GM04504 (cell line): ENCODE measurements at regions not wholly inside any gene's neighbourhood (a gene's known extent, or its start where the extent isn't known, plus 50 kb on each side); places are given as distances from the start of the nearest gene placed in this dataset.
"Not testable (repeated sequence)": the region's sequence is repeated elsewhere in the genome, so short reads cannot be mapped to it uniquely, and the experiment has no call there.

Experiments used
- DNase-seq: peaks from one replicate; pipeline ENCODE4 v3.0.0-alpha.2; 2012; ENCODE audit warnings: low read depth

- DNase-seq: no peak
Measured at GRCh38 chr6:78666764-78667163, 200.6 kb upstream of the IRAK1BP1 start.

- no peak for DNase-seq
Measured at GRCh38 chr6:78670156-78670555, 197.2 kb upstream of the IRAK1BP1 start.

GRCh38 chr6:78670802-78671201 is 196.5 kb upstream of the IRAK1BP1 start:
- DNase-seq: no peak

- not testable (repeated sequence) for DNase-seq
Measured at GRCh38 chr6:78676069-78677007, 191.0 kb upstream of the IRAK1BP1 start.

GRCh38 chr6:78688668-78689067 is 178.7 kb upstream of the IRAK1BP1 start:
- no peak for DNase-seq

GRCh38 chr6:78693835-78694234 is 173.5 kb upstream of the IRAK1BP1 start:
- no peak for DNase-seq

GRCh38 chr6:78694628-78695027 is 172.7 kb upstream of the IRAK1BP1 start:
- DNase-seq: not testable (repeated sequence)

GRCh38 chr6:78700991-78701390 is 166.4 kb upstream of the IRAK1BP1 start:
- no peak for DNase-seq

GRCh38 chr6:78701407-78701806 is 165.9 kb upstream of the IRAK1BP1 start:
- DNase-seq: peak; percentile 3

- DNase-seq: no peak
Measured at GRCh38 chr6:78709021-78709420, 158.3 kb upstream of the IRAK1BP1 start.

- no peak for DNase-seq
Measured at GRCh38 chr6:78713564-78713963, 153.8 kb upstream of the IRAK1BP1 start.

- no peak for DNase-seq
Measured at GRCh38 chr6:78744144-78744543, 123.2 kb upstream of the IRAK1BP1 start.

- no peak for DNase-seq
Measured at GRCh38 chr6:78746457-78746856, 120.9 kb upstream of the IRAK1BP1 start.

GRCh38 chr6:78749326-78749725 is 118.0 kb upstream of the IRAK1BP1 start:
- no peak for DNase-seq

- not testable (repeated sequence) for DNase-seq
Measured at GRCh38 chr6:78758297-78758798, 109.0 kb upstream of the IRAK1BP1 start.

GRCh38 chr6:78768271-78768670 is 99.1 kb upstream of the IRAK1BP1 start:
- no peak for DNase-seq

- DNase-seq: no peak
Measured at GRCh38 chr6:78770765-78771164, 96.6 kb upstream of the IRAK1BP1 start.

- DNase-seq: no peak
Measured at GRCh38 chr6:78771586-78771985, 95.8 kb upstream of the IRAK1BP1 start.

- DNase-seq: no peak
Measured at GRCh38 chr6:78781001-78781400, 86.3 kb upstream of the IRAK1BP1 start.

GRCh38 chr6:78783366-78783765 is 84.0 kb upstream of the IRAK1BP1 start:
- DNase-seq: not testable (repeated sequence)

GRCh38 chr6:78797270-78797669 is 70.1 kb upstream of the IRAK1BP1 start:
- no peak for DNase-seq

GRCh38 chr6:78799682-78800081 is 67.7 kb upstream of the IRAK1BP1 start:
- no peak for DNase-seq

GRCh38 chr6:78806792-78807191 is 60.6 kb upstream of the IRAK1BP1 start:
- not testable (repeated sequence) for DNase-seq
